Trophoblast cell (in vitro differentiated cells and primary cell): ENCODE measurements at regions not wholly inside any gene's neighbourhood (a gene's known extent, or its start where the extent isn't known, plus 50 kb on each side); places are given as distances from the start of the nearest gene placed in this dataset.
"Not testable (repeated sequence)": the region's sequence is repeated elsewhere in the genome, so short reads cannot be mapped to it uniquely, and the experiment has no call there.

ENCODE experiments used
- DNase-seq, 2 donors: peaks; one replicate each; pipeline ENCODE4 v3.0.0-alpha.2; 2016
- H2AFZ ChIP-seq: 2 replicates; pipeline ENCODE4 v1.6.1; 2013; ENCODE audit warnings: low read length, moderate library complexity, mild to moderate bottlenecking; ENCODE audit not compliant: insufficient read depth, poor library complexity
- H2AK5ac ChIP-seq: 2 replicates; pipeline ENCODE4 v1.6.1; 2013; ENCODE audit warnings: mild to moderate bottlenecking, low read length
- H2BK120ac ChIP-seq: 2 replicates; pipeline ENCODE4 v1.6.1; 2013; ENCODE audit warnings: low read length, mild to moderate bottlenecking, moderate library complexity; ENCODE audit not compliant: insufficient read depth, poor library complexity
- H2BK12ac ChIP-seq: 2 replicates; pipeline ENCODE4 v1.6.1; 2013; ENCODE audit warnings: mild to moderate bottlenecking, low read length, moderate library complexity
- H2BK5ac ChIP-seq: 2 replicates; pipeline ENCODE4 v1.6.1; 2013; ENCODE audit warnings: low read length, low read depth, moderate library complexity, mild to moderate bottlenecking; ENCODE audit not compliant: poor library complexity
- H3K14ac ChIP-seq: 2 replicates; pipeline ENCODE4 v1.6.1; 2013; ENCODE audit warnings: mild to moderate bottlenecking, low read length
- H3K18ac ChIP-seq: 2 replicates; pipeline ENCODE4 v1.6.1; 2013; ENCODE audit warnings: mild to moderate bottlenecking, low read length
- H3K23ac ChIP-seq: 2 replicates; pipeline ENCODE4 v1.6.1; 2013; ENCODE audit warnings: low read length
- H3K27ac ChIP-seq: 2 replicates; pipeline ENCODE4 v1.5.1; 2013; ENCODE audit warnings: low read depth, mild to moderate bottlenecking, inconsistent platforms, low read length, moderate library complexity
- H3K27me3 ChIP-seq: 2 replicates; pipeline ENCODE4 v1.6.1; 2013; ENCODE audit warnings: inconsistent platforms, mild to moderate bottlenecking, low read length, moderate library complexity; ENCODE audit not compliant: insufficient read depth
- H3K36me3 ChIP-seq, 2 experiments: 1 replicate in 1 of 2; 2 replicates in 1 of 2; pipeline ENCODE4 v1.6.1; 2013; ENCODE audit warnings: low read length in 2 of 2, mild to moderate bottlenecking in 2 of 2, moderate library complexity in 1 of 2; ENCODE audit not compliant: insufficient read depth in 2 of 2, control insufficient read depth in 1 of 2
- H3K4ac ChIP-seq: 2 replicates; pipeline ENCODE4 v1.6.1; 2013; ENCODE audit warnings: low read depth, mild to moderate bottlenecking, low read length, moderate library complexity
- H3K4me1 ChIP-seq, 2 experiments: 1 replicate in 1 of 2; 2 replicates in 1 of 2; pipeline ENCODE4 v1.6.1; 2013; ENCODE audit warnings: low read length in 2 of 2, mild to moderate bottlenecking in 2 of 2, moderate library complexity in 1 of 2; ENCODE audit not compliant: insufficient read depth in 2 of 2, control insufficient read depth in 1 of 2
- H3K4me2 ChIP-seq: 2 replicates; pipeline ENCODE4 v1.6.1; 2013; ENCODE audit warnings: inconsistent platforms, mild to moderate bottlenecking, low read length, moderate library complexity
- H3K4me3 ChIP-seq: 2 replicates; pipeline ENCODE4 v1.5.1; 2013; ENCODE audit warnings: mild to moderate bottlenecking, low read depth, low read length, inconsistent platforms
- H3K79me1 ChIP-seq: one replicate; pipeline ENCODE4 v1.6.1; 2013; ENCODE audit warnings: low read length
- H3K79me2 ChIP-seq: 2 replicates; pipeline ENCODE4 v1.6.1; 2013; ENCODE audit warnings: low read length, mild to moderate bottlenecking; ENCODE audit not compliant: control insufficient read depth, insufficient read depth, poor library complexity
- H3K9ac ChIP-seq: 2 replicates; pipeline ENCODE4 v1.6.1; 2013; ENCODE audit warnings: mild to moderate bottlenecking, low read length
- H3K9me3 ChIP-seq: 2 replicates; pipeline ENCODE4 v1.6.1; 2013; ENCODE audit warnings: low read depth, mild to moderate bottlenecking, control low read depth, inconsistent platforms, low read length; ENCODE audit not compliant: insufficient read depth
- H4K12ac ChIP-seq: 2 replicates; pipeline ENCODE4 v1.6.1; 2013; ENCODE audit warnings: low read depth, mild to moderate bottlenecking, low read length, moderate library complexity
- H4K8ac ChIP-seq: 2 replicates; pipeline ENCODE4 v1.6.1; 2013; ENCODE audit warnings: low read depth, mild to moderate bottlenecking, low read length, moderate library complexity
- H4K91ac ChIP-seq: one replicate; pipeline ENCODE4 v1.6.1; 2013; ENCODE audit warnings: low read depth, mild to moderate bottlenecking, low read length, moderate library complexity
- WGBS: extraction: QIAGEN DNeasy Blood & Tissue Kit; methylation state at CpG from one replicate; pipeline ENCODE4 v1.1.7; 2013; ENCODE audit warnings: missing lambda C conversion rate; ENCODE audit not compliant: insufficient read length, insufficient coverage; ENCODE audit errors: extremely low coverage; 5-methylcytosine and 5-hydroxymethylcytosine counted together

GRCh38 chr2:83789674-83790073 is 669.4 kb downstream of the SUCLG1 start:
- not testable (repeated sequence) for H3K18ac ChIP-seq, H3K27ac ChIP-seq, H3K23ac ChIP-seq, H2AFZ ChIP-seq, H4K8ac ChIP-seq, H3K36me3 ChIP-seq, H3K4me2 ChIP-seq, H3K27me3 ChIP-seq, H2BK12ac ChIP-seq, H3K4me3 ChIP-seq, H3K9me3 ChIP-seq, H3K79me2 ChIP-seq, H2BK120ac ChIP-seq, H3K4ac ChIP-seq, H2AK5ac ChIP-seq, H3K79me1 ChIP-seq, H4K12ac ChIP-seq, H3K4me1 ChIP-seq, H2BK5ac ChIP-seq, H4K91ac ChIP-seq, H3K14ac ChIP-seq, DNase-seq, H3K9ac ChIP-seq
- WGBS, result no CpG with 5 or more reads among the region's 2 CpGs

- not testable (repeated sequence) for H3K4me3 ChIP-seq, H2BK5ac ChIP-seq, H3K79me2 ChIP-seq, H3K36me3 ChIP-seq, H3K9ac ChIP-seq, H3K27me3 ChIP-seq, H4K91ac ChIP-seq, H3K9me3 ChIP-seq, H2BK12ac ChIP-seq, H3K18ac ChIP-seq, H2AFZ ChIP-seq, DNase-seq, H4K12ac ChIP-seq, H3K4ac ChIP-seq, H3K79me1 ChIP-seq, H3K27ac ChIP-seq, H3K4me2 ChIP-seq, H3K23ac ChIP-seq, H3K4me1 ChIP-seq, H3K14ac ChIP-seq, H2AK5ac ChIP-seq, H2BK120ac ChIP-seq, H4K8ac ChIP-seq
- WGBS, result no CpG with 5 or more reads among the region's 9 CpGs
These were observed 670.0 kb downstream of the SUCLG1 start for GRCh38 chr2:83788938-83789566.

GRCh38 chr2:83787189-83787588 is 671.9 kb downstream of the SUCLG1 start:
- Histone ChIP-seq H3K79me1 (no peaks in the 10 kb centered on the region), H3K27me3 (no peaks in the 10 kb centered on the region), H3K18ac (no peak overlapping the region), H3K36me3 (no peaks in the 10 kb centered on the region), H3K4me1 (no peaks in the 10 kb centered on the region), H2AK5ac (no peak overlapping the region), H2BK5ac (no peak overlapping the region), H4K8ac (no peak overlapping the region), H4K12ac (no peak overlapping the region), H3K9me3 (no peaks in the 10 kb centered on the region), H2BK12ac (no peak overlapping the region), H2BK120ac (no peak overlapping the region), H4K91ac (no peak overlapping the region), H3K9ac (no peak overlapping the region), H3K27ac (no peak overlapping the region), H2AFZ (no peak overlapping the region), H3K4me2 (no peak overlapping the region), H3K4ac (no peak overlapping the region), H3K79me2 (no peaks in the 10 kb centered on the region), H3K14ac (no peak overlapping the region), H3K4me3 (no peak overlapping the region), H3K23ac (no peak overlapping the region)
- WGBS, result no CpG with 5 or more reads among the region's 1 CpG
- no peak for DNase-seq

GRCh38 chr2:83786140-83786539 is 672.9 kb downstream of the SUCLG1 start:
- Histone ChIP-seq H3K9me3 (no peaks in the 10 kb centered on the region), H4K91ac (no peak overlapping the region), H3K23ac (no peak overlapping the region), H2BK12ac (no peak overlapping the region), H2AK5ac (no peak overlapping the region), H3K27ac (no peak overlapping the region), H4K12ac (no peak overlapping the region), H3K9ac (no peak overlapping the region), H3K79me1 (no peaks in the 10 kb centered on the region), H3K79me2 (no peaks in the 10 kb centered on the region), H3K27me3 (no peaks in the 10 kb centered on the region), H3K4ac (no peak overlapping the region), H2BK120ac (no peak overlapping the region), H3K14ac (no peak overlapping the region), H2AFZ (no peak overlapping the region), H3K18ac (no peak overlapping the region), H2BK5ac (no peak overlapping the region), H3K36me3 (no peaks in the 10 kb centered on the region), H3K4me3 (no peak overlapping the region), H4K8ac (no peak overlapping the region), H3K4me1 (no peaks in the 10 kb centered on the region), H3K4me2 (no peak overlapping the region)
- no peak for DNase-seq
- no CpG with 5 or more reads among the region's 4 CpGs for WGBS
